ENCODE measurements at regions not wholly inside any gene's neighbourhood (a gene's known extent, or its start where the extent isn't known, plus 50 kb on each side); places are given as distances from the start of the nearest gene placed in this dataset.

- TF ChIP-seq CREB5 (CRISPR knock-in tag; IDR thresholded peaks at IDR 0.05; ENCODE audit: low read depth) = no peak
- TF ChIP-seq PPARA (CRISPR knock-in tag; IDR thresholded peaks at IDR 0.05; ENCODE audit: borderline replicate concordance) = no peak
- TF ChIP-seq ZNF565 (CRISPR knock-in tag; conservative IDR thresholded peaks at IDR 0.05; ENCODE audit: low read depth) = no peak
- no peak for TF ChIP-seq PATZ1 (CRISPR knock-in tag; IDR thresholded peaks at IDR 0.05; ENCODE audit: borderline replicate concordance)
- TF ChIP-seq ESRRG (CRISPR knock-in tag; IDR thresholded peaks at IDR 0.05) = no peak
- no peak for TF ChIP-seq RARB (CRISPR knock-in tag; IDR thresholded peaks at IDR 0.05)
- TF ChIP-seq SNAI2 (CRISPR knock-in tag; IDR thresholded peaks at IDR 0.05) = no peak
- TF ChIP-seq ZC3H10 (CRISPR knock-in tag; IDR thresholded peaks at IDR 0.05) = no peak
- TF ChIP-seq ZFP3 (CRISPR knock-in tag; IDR thresholded peaks at IDR 0.05) = no peak
- no peak for TF ChIP-seq ZNF8 (CRISPR knock-in tag; IDR thresholded peaks at IDR 0.05)
These were observed 79.5 kb downstream of the TNFSF18 start for GRCh38 chr1:172971241-172971640.
